Caki2 (cell line): ENCODE measurements at regions not wholly inside any gene's neighbourhood (a gene's known extent, or its start where the extent isn't known, plus 50 kb on each side); places are given as distances from the start of the nearest gene placed in this dataset.
"Not testable (repeated sequence)": the region's sequence is repeated elsewhere in the genome, so short reads cannot be mapped to it uniquely, and the experiment has no call there.

Source experiments
- DNase-seq: peaks from one replicate; pipeline ENCODE4 v3.0.0-alpha.2; 2015; ENCODE audit warnings: low read depth
- in situ Hi-C: cut with HindIII; loops from 2 replicates; pipeline ENCODE4 v1.10.0; 2016; ENCODE audit warnings: low sequenced_read_pairs, low pct_unique_long_range_greater_than_20kb, mixed read lengths

DNA sequence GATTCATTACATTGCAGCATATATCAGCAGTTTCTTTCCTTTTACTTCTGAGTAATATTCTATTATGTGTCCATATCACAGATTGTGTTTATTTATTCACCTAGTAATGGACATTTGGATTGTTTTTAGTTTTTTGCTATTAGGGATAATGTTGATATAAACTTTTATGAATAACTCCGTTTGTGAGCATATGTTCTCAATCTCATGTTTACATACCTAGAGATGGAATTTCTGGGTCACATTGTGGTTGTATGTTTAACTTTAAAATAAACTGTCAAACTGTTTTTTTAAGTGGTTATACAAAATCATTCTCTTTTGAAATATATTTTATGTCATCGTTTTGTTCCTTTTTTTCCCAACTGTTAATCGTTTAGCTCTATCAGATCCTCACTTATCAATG, 311.6 kb downstream of the MMUT start:
- in situ Hi-C loops: no loop called here
- DNase-seq: no peak

DNA sequence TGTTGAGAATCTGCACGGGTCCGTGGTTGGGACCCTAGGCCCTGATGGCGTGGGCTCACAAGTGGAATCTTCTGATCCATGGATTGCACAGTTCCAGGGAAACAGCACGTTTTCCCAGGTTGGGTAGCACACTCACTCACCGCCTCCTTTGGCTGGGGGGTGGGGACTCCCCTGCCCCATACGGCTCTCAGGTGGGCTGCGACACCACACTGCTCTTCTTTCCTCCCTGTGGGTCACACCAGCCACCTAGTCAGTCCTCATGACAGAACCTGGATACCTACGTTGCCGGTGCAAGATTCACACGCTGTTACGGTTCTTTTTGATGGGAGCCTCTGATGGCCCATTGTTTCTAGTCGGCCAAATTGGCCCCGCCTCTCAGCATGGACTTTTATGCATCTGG, 312.0 kb downstream of the MMUT start:
- no peak for DNase-seq
- in situ Hi-C loops: no loop called here

DNA sequence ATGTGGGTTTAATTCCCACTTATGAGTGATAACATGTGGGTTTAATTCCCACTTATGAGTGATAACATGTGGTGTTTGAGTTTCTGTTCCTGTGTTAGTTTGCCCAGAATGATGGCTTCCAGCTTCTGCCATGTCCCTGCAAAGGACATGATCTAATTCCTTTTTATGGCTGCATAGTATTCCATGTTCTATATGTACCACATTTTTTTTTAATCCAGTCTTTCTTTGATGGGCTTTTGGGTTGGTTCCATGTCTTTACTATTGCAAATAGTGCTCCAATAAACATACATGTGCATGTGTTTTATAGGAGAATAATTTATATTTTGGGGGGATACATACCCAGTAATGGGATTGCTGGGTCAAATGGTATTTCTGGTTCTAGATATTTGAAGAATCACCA, 317.8 kb downstream of the MMUT start:
- in situ Hi-C loops: no loop called here
- DNase-seq: no peak

DNA sequence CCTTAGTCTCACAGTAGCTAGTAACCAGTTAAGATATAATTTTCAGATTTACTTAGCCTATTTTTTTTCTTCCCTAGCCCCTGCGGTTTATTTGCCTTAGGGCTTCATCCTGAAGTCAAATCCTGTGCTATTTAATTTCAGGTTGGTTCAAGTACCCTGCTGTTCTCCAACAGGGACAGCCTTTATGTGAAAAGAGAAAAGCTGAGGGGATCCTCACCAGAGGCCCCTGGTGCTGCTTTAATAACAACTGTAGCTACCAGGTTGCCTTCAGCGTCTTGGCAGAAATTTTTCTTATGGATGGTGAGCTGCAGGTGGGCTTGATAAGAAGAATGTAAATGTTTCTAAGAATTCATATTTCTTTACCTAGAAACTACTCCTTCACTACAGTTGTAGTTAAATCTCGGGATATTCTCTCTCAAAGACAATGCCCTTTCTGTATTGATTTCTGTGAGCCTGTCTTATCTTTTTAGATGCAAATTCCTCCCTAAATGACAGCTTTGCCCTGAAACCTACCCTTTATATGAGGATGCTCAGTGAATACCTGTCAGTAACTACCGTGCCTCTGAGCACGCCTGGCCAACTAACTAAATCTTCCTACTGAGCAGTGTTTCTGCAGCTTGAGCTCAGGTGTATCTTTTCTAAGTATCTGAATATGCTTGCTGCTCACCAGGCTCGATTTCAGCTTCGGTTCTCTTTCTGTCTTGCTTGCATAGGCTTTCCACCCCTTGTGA, 320.5 kb downstream of the MMUT start:
- DNase-seq: no peak
- in situ Hi-C loops: no loop called here

DNA sequence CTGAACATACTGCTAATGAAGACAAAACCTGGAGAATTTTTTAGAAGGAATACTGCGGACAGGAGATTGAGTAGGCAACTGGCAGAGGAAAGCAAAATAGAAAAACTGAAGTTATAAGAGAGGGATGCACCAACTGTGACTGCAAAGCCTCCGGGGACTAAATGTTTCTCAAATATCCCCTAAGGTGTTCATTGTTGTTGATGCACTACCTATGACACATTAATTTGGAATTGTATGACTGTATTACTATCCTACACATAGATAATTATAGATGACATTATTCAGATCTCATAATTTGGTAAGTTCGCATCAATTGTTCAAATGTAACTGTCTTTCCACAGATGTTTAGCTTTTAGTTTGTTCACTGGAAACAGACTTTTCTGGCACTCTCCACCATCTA, 341.1 kb downstream of the MMUT start:
- in situ Hi-C loops: no loop called here
- no peak for DNase-seq

DNA sequence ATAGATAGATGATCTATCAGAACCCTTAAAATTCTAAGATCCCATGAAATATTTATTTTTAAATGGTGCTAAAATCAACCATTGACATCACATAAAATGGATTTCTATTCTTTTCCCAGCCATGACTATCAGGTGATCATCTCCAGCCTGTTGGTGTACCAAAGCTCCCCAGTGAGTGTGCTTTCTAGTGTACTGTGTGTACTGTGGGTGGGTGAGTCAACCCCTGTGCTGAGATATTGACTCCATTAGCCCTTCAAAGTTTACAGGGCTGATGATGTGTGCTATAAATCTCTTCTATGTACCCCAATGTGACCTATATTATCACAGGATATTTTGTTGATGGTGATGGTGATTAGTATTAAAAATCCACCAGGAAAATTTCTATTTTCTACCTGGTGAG, 344.6 kb downstream of the MMUT start:
- in situ Hi-C loops: no loop called here
- DNase-seq: no peak

DNA sequence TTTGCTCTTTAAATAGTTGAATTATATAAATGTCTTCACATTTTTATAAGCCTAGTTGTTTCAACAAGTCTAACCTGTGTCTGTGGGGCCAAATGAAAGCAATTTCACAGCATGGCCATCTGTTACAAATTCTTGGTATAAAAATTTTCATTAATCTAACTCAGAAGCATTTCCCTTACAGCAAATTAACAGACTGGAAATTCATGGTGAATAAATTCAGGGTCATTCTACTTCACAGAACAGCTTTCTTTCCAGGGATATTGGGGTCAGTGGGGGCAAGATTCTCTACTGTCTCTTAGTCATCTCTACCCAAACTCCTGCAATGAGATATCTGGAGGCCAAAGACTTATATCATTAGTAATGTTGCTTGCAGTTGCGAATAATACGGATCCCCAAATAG, 352.1 kb downstream of the MMUT start:
- in situ Hi-C loops: no loop called here
- no peak for DNase-seq

DNA sequence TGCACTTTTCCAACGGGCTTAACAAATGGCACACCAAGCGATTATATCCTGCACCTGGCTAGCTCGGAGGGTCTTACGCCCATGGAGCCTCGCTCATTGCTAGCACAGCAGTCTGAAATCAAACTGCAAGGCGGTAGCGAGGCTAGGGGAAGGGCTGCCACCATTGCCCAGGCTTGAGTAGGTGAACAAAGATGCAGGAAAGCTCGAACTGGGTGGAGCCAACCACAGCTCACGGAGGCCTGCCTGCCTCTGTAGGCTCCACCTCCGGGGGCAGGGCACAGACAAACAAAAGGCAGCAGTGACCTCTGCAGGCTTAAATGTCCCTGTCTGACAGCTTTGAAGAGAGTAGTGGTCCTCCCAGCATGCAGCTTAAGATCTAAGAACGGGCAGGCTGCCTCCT, 365.4 kb downstream of the MMUT start:
- DNase-seq, in situ Hi-C loops: not testable (repeated sequence)

DNA sequence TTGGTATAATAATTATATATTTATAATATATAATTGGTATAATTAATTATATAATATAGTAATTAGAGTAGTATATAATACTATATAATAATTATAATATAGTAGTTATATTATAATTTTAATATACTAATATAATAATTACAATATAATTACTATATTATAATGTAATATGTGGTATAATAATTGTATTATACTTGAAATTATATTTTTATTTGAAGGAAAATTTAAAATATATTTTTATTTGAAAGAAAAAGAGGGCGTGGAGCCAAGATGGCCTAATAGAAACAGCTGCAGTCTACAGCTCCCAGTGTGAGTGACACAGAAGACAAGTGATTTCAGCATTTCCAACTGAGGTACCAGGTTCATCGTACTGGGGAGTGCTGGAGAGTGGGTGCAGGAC, 365.9 kb downstream of the MMUT start:
- DNase-seq: no peak

DNA sequence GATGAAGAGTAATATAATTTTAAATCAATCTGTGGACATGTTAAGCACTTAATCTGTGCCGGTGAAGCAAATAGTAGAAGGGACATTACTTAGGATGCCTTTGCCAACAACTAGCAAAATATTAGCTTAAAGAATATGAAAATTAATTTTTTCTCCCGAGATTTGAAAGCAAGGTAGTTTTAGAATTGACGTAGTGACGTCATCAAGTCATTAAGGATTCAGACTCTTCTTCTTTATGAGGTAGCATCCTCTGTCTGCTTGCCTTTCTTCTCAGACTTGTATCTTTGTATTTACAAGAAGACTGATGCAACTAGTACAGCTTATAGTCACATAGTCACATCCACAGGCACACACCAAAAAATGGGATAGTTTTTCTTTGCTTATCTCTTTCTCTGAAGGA, 374.4 kb downstream of the MMUT start:
- in situ Hi-C loops: no loop called here
- DNase-seq: no peak

More for the DNA sequence above, 365.9 kb downstream of the MMUT start:
- in situ Hi-C loops: no loop called here

DNA sequence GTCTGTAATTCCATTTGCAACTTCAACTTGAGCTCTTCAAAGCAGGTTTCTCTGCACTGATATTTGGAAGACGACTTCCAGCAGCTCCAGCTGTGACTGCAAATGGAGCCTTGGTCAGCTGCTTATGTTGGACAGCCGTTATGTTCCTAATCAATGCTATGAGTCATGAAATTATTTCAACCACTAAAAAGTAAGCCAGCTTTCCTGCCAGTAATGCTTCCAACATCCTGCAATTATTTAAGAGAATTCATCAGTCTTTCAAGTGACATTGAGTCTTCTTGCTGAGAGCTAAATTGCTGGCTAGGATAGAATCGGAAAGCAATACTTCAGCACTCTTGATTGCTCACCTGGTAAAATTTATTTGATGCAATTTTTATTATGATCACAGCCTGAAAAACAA, 375.7 kb downstream of the MMUT start:
- in situ Hi-C loops: no loop called here

DNA sequence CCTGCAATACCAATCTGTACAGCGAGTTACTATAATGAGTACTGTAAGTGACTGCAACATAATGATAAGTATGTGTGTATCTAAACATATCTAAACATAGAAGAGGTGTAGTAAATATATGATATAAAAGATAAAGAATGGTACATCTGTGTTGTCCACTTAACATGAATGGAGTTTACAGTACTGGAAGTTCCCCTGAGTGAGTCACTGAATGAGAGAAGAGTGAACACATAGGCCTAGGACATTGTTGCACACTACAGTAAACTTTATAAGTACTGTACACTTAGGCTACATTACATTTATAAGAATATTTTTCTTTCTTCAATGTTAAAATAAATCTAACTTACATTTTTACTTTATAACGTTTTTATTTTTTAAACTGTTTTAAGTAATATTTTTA, 380.4 kb downstream of the MMUT start:
- no peak for DNase-seq
- in situ Hi-C loops: no loop called here

More for the DNA sequence above, 375.7 kb downstream of the MMUT start:
- no peak for DNase-seq

DNA sequence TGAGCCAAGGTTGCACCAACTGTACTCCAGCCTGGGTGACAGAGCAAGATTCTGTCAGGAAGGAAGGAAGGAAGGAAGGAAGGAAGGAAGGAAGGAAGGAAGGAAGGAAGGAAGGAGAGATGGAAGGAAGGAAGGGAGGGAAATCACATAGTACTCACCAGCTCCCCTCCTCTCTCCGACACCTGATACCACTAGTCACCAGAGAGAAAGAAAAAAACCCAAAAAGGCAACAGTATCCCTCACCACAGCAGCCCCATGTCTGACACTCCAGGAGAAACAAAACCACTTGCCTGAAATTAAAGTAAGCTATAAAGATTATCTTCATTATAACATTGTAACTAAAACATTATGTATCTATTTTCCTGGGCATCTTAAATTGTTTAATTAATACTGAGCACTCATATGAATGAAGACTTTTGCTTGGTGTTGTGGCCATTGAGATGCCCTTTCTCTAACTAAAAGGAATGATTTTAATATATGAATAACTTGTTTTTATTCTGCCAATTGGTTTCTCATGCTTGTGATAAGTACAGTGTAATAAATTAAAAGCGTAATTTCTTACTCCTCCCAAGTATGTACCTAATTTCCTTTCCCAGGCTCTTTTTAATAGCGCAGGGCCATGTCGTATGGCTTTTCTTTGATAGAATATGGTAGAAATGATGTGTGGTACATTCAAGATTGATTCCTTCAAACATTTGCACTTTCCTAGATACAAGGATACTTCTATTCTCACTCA, 390.0 kb downstream of the MMUT start:
- in situ Hi-C loops: no loop called here
- DNase-seq: no peak

DNA sequence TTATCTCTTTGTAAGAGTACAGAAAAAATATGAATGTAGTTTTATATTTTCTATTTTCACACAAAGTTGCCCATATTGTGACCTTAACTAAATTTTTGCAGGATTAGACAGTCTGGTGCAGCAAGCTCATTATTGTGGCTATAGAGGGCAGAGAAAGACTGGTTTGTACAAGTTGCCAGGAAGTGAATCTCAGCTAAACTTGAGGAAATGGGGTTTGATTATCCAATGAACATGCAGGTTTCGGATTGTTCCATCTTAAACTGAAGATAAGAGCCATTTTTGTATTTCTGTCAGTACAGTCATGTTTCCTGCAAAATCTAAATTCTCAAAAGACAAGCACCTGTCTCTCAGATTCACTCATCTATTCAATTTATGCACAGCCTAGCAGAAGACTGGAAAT, 390.9 kb downstream of the MMUT start:
- no peak for DNase-seq
- in situ Hi-C loops: no loop called here

DNA sequence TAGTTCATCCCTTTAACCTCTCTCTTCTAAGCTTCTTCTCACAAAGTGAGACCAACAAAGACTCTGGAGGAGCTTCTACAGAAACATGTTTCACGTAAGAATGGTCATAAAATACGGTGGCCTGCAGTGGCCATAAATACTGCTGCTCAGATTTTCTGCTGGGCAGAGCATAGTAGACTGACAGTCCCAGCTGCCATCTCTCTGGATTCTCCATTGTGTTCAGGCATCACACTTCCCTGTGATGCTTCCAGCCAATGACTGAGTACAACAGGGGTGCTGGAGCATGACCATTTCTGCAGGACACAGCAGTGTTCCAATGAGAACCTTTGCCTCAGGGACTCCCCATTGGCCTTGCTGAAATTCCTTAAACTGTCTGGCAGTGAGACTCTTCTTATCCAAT, 392.6 kb downstream of the MMUT start:
- in situ Hi-C loops: no loop called here
- no peak for DNase-seq

DNA sequence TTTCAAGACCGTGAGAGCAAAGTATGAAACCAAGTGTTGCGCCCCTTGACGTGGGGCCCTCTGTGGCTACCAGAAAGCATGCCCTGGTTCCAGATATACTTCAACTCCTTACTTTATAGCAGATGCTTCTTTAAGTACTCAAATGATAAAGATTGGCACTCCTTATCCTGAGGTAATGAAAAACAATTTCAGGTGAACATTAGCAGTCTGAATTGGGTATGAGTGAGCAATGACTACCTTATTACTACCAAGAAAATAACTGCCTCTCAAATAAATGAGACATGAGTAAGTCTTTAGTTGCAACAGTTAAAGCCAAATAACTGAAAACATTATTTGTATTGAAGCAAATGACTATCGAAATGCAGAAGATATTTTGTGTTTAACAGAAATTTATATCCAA, 408.7 kb downstream of the MMUT start:
- DNase-seq: no peak
- in situ Hi-C loops: no loop called here

DNA sequence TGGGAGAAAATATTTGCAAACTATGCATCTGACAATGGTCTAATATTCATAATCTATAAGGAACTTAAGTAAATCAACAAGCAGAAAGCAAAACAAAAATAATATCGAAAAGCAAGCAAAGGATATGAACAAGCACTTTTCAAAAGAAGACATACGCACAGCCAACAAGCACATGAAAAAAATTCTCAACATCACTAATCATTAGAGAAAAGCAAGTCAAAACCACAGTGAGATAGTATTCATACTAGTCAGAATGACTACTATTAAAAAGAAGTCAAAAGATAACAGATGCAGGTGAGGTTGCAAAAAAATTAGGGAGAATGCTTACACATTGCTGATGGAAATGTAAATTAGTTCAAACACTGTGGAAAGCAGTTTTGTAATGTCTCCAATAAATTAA, 410.2 kb downstream of the MMUT start:
- in situ Hi-C loops: no loop called here
- no peak for DNase-seq

DNA sequence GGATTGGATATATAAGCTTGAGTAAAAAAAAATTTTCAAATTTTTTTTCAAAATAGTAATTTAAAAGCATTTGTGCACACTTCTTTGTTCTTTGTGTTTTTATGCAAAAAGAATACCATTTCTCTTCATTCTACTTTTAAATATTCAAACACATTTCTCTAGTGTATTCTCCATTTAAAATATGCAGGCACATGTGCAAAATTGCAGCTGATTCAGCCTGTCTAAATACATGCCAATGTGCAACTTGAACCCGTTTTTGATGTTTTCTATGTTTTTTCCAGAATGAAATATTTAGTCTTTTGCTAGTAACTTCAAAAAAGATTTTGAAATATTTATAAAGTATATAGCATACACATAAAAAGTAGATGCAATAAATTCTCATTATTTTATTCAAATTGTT, 411.8 kb downstream of the MMUT start:
- DNase-seq: no peak
- in situ Hi-C loops: no loop called here

DNA sequence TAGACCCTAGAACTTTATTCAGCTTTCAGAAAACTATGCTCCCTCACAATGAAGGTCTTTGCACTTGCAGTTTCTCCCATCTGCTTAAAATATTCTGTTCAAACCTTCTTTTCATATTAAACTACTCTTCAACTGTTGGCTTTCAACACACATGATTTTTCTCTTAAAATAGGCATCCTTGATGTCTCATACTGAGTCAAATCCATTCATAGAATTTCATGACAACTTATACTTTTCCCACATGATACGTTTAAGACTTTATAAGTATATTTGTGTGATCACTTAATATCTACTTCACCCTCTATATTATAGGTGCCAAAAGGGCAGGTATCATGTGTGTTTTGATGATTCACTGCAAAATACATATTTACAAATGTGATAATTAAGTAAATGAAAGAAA, 412.5 kb downstream of the MMUT start:
- in situ Hi-C loops: no loop called here
- no peak for DNase-seq

DNA sequence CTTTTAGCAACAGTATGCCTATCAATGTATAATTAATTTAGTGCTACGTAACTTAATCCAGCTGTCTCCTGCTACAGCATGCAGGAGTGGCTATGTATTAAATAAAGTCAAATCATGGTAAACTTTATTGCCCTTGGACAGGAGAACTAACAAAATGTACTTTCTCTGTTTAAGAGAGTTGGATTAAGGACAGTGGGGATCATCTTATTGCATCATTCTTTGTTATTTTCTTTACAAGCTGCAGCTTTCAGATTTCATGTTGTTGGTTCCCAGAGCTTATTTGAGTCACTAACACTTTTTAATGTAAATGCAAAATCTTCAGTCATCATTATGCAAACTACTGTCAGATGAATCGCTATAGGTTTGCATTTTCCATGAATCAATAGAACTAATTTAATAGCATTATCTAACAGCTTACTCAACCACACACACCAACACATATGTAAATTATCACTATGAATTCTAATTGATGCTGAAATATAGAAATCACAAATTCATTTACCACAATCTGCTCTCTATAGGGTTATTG, 424.7 kb downstream of the MMUT start:
- in situ Hi-C loops: no loop called here
- no peak for DNase-seq
